HG02642 (cell line): ENCODE measurements at regions not wholly inside any gene's neighbourhood (a gene's known extent, or its start where the extent isn't known, plus 50 kb on each side); places are given as distances from the start of the nearest gene placed in this dataset.

Experiments
- ATAC-seq: cut with Tn5 transposase; IDR thresholded peaks from one replicate; pipeline ENCODE4 v1.9.1; 2021; ENCODE audit warnings: mild to moderate bottlenecking; ENCODE audit not compliant: unreplicated experiment, poor library complexity

DNA sequence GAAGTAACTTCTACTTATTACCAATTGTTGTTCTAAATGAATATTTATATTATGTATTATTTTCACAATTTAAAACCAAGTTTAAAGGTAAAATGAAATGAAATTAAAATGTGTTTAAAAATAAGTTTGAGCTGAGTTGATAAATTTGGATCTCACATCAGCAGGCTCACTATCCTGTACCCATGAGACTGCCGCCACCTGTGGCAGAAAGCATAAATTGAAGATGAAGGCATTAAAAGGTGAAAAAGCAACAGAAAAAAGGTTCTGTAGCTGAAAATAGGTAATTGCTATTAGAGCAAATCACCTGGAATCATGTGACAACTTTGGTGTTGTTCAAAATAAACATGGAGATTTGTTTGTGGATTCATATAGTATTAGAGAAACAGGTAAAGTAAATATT, 133.0 kb upstream of the CADM2 start:
- no peak for ATAC-seq

GRCh38 chr3:84830476-84830875, 128.3 kb upstream of the CADM2 start:
- ATAC-seq, result no peak

DNA sequence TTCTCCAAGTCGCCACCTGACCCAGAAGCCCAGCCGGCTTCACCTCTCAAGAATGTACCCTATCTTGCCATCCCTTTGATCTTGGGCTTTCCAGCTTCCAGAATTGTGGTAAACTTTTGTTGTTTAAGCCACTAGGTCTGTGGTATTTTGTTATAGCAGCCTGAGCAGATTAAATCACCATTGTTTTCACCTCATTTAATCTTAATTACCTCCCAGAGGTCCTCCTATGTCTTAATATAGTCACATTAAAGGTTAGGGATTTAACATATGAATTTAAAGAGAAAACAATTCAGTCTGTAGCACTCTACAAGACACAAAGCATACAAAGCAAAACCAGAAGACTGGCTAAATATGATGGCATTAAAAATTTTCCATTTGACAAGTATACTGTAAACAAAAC, 123.4 kb upstream of the CADM2 start:
- ATAC-seq, result no peak

- ATAC-seq, result no peak
These were observed 121.8 kb upstream of the CADM2 start for GRCh38 chr3:84836961-84837360.

DNA sequence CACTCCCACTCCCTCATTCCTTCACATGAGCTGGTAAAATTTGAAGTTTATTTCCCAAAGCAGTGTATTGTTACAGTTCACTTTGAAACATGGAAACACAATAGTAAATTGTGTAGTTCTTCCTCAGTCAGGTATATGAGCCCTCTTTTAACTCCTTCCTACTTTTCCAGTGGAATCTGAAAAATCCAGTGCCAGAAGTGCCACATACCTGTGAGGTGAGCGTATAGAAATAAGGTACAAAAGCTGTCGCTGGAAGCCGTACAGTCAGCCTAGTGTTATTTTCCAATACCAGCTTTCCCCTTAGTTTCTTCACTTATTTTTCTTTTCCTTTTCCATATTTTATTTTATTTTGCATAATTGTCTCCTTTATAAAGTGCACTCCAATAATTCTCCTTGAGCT, 81.7 kb upstream of the CADM2 start:
- ATAC-seq, result no peak

GRCh38 chr3:84881288-84881687, 77.5 kb upstream of the CADM2 start:
- no peak for ATAC-seq

- ATAC-seq, result no peak
These were observed 73.4 kb upstream of the CADM2 start for GRCh38 chr3:84885199-84885882.

DNA sequence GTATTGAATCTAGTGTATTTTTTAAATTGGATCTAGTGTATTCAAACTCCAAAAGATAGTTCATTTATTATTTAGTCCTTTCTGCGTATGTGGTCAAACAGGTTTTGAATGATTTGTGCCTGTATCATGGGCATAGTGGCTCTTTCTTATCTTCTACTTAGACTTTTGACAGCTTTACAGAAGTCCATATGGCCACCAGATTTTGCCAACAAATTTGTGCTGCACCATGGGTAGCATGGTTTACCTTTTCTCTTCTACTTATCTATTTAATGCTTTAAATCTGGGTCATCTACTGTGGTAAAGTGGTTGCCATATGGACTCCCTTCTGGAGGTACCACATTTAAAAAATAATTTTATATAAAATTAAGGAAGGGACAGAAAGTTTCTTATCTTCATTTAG, 66.9 kb upstream of the CADM2 start:
- ATAC-seq, result no peak

- no peak for ATAC-seq
These were observed 65.6 kb upstream of the CADM2 start for GRCh38 chr3:84893211-84893610.

- no peak for ATAC-seq
These were observed 54.6 kb upstream of the CADM2 start for GRCh38 chr3:84904212-84904611.

DNA sequence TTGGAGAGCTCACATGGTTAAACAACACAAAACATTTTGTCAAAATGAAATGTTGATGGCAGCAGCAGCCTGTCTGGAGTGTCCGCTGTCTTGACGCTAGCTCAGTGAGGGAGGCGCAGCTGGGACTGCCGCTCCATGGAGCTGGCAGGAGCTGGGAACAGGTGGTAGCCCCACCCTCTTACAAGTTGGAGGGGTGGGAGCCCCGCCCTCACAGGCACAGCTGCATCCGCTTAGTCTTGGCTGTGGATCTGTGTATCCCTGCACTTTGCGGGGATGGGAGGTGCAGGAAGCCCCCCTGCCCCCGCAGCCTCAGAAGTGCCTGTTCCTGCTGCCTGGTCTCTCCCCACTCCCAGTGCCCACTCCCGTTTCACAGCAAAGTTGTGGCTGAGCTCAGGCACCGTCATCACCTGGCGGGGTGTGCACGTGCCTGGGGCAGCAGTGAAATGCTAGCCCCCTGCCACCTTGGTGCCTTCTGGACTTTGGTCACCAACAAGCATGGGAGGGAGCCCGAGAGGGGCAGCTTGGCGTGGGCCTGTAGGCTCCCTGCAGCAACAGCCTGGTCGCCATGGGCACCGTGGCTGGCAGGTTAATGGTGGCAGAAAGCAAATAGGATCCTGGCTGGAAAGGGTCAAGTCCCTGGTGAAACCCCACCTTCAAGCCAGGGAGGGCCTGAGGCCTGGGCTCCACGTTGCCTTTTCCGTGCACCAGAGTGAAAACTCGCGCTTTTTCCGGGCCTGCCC, 53.8 kb upstream of the CADM2 start:
- ATAC-seq, result no peak

GRCh38 chr3:84905556-84905920, 53.3 kb upstream of the CADM2 start:
- ATAC-seq, result no peak

DNA sequence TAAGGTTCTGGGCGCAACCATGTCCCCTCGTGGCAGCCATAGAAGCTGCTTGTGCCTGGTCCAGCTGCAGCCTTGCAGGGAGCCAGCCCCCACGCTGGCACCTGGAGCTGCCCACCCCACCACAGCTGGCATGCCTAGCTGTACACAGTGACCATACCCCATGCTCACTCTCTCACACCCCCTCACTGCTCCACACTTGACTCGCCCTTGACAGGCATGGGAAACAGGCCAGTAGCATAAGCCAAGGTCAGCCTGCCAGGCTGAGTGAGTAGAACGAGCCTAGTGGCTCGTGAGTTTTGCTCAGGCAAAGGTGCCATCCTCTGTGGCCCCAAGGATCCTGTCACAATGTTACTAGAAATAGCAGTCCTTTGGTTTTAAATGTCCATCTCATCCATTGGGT, 52.7 kb upstream of the CADM2 start:
- ATAC-seq, result no peak
